ENCODE measurements at regions not wholly inside any gene's neighbourhood (a gene's known extent, or its start where the extent isn't known, plus 50 kb on each side); places are given as distances from the start of the nearest gene placed in this dataset.

DNA sequence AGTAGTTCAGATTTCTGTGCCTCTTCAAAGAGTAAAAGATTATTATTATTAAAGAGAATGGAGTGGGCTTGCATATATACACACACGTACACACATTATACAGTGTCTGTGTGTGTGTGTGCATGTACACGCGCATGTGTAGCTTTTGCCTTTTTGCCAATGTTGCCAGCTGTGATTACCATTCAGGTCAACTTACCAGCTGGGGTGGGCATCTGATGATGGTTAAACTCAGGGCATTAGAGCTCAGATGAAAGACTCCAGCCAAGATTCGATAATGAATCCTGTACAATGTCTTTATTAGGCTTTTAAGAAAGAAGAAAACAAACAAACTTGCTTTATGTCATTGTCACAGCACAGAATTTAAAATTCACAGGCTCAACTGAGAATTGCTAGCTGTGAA lies 296.5 kb upstream of the DMAC1 start:
- Histone ChIP-seq H3K79me2 (ENCODE audit: insufficient read depth, low read length) (no peaks in the 10 kb centered on the region), H3K9me3 (replicated peaks in 1 of 2; ENCODE audit: control insufficient read depth in 1 of 2, insufficient read depth in 1 of 2, low read length in 2 of 2) (no peaks in the 10 kb centered on the region), H2AFZ (ENCODE audit: insufficient read depth, low read depth, low read length, poor library complexity, severe bottlenecking) (no peak overlapping the region), H4K20me1 (ENCODE audit: insufficient read depth, low read length) (no peaks in the 10 kb centered on the region), H3K4me2 (replicated peaks; ENCODE audit: extremely low read depth, low read length, poor library complexity, severe bottlenecking) (no peak overlapping the region), H3K4me1 (ENCODE audit: control insufficient read depth in 1 of 2, insufficient read depth in 2 of 2, low read length in 2 of 2) (no peaks in the 10 kb centered on the region), H3K27ac (ENCODE audit: low read depth in 1 of 2, low read length in 2 of 2) (no peak overlapping the region), H3K4me3 (replicated peaks in 1 of 3; ENCODE audit: low read depth in 2 of 3, low read length in 3 of 3) (no peak overlapping the region), H3K36me3 (replicated peaks in 1 of 2; ENCODE audit: control insufficient read depth in 1 of 2, insufficient read depth in 2 of 2, low read length in 2 of 2) (no peaks in the 10 kb centered on the region), H3K9ac (ENCODE audit: insufficient read depth, low read length, poor library complexity, severe bottlenecking) (no peak overlapping the region), H3K27me3 (ENCODE audit: control insufficient read depth in 2 of 2, insufficient read depth in 2 of 2, low read length in 2 of 2) (no peaks in the 10 kb centered on the region)
- no peak overlapping the region for H3K27ac Mint-ChIP-seq
- H3K36me3 Mint-ChIP-seq = no peaks in the 10 kb centered on the region
- intact Hi-C loops (cut with micrococcal nuclease) = no loop called here
- H3K4me3 Mint-ChIP-seq = no peak overlapping the region
- H3K9me3 Mint-ChIP-seq = peaks cover 0 to 5% (median 2%) of the 10 kb centered on the region in 7 donors
- DNase-seq = no peak
- 100% methylated on average over 2 of the region's 4 CpGs for WGBS (ENCODE audit: insufficient coverage)
- TF ChIP-seq, protein P1, sequence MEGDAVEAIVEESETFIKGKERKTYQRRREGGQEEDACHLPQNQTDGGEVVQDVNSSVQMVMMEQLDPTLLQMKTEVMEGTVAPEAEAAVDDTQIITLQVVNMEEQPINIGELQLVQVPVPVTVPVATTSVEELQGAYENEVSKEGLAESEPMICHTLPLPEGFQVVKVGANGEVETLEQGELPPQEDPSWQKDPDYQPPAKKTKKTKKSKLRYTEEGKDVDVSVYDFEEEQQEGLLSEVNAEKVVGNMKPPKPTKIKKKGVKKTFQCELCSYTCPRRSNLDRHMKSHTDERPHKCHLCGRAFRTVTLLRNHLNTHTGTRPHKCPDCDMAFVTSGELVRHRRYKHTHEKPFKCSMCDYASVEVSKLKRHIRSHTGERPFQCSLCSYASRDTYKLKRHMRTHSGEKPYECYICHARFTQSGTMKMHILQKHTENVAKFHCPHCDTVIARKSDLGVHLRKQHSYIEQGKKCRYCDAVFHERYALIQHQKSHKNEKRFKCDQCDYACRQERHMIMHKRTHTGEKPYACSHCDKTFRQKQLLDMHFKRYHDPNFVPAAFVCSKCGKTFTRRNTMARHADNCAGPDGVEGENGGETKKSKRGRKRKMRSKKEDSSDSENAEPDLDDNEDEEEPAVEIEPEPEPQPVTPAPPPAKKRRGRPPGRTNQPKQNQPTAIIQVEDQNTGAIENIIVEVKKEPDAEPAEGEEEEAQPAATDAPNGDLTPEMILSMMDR (IDR thresholded peaks at IDR 0.05) = no peak
- no peaks in the 10 kb centered on the region for H3K4me1 Mint-ChIP-seq
- peaks cover 0 to 1% (median 0%) of the 10 kb centered on the region in 3 donors for H3K27me3 Mint-ChIP-seq (ENCODE audit: low read depth in 3 of 3)

DNA sequence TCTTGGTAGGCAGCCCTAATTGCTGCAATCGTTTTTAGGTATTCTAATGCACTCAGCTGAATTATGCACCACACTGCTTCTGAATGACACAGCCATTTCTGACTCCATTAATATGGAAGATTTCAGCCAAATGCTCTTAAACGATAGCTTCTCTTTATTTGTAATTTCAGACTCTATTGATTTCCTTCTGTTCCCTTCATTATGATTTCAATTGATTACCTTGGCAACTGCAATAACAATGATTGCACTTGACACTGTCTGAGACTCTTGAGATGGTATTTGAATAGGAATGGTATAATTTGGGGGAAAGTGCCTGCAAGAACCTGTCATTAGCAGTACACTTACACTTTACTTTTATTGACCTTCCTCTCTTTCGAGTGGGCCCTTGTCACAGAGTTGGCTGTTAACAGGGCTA lies 296.1 kb upstream of the DMAC1 start:
- Histone ChIP-seq H3K27me3 (ENCODE audit: control insufficient read depth in 2 of 2, insufficient read depth in 2 of 2, low read length in 2 of 2) (no peaks in the 10 kb centered on the region), H3K27ac (ENCODE audit: low read depth in 1 of 2, low read length in 2 of 2) (no peak overlapping the region), H2AFZ (ENCODE audit: insufficient read depth, low read depth, low read length, poor library complexity, severe bottlenecking) (no peak overlapping the region), H4K20me1 (ENCODE audit: insufficient read depth, low read length) (no peaks in the 10 kb centered on the region), H3K9me3 (replicated peaks in 1 of 2; ENCODE audit: control insufficient read depth in 1 of 2, insufficient read depth in 1 of 2, low read length in 2 of 2) (no peaks in the 10 kb centered on the region), H3K36me3 (replicated peaks in 1 of 2; ENCODE audit: control insufficient read depth in 1 of 2, insufficient read depth in 2 of 2, low read length in 2 of 2) (no peaks in the 10 kb centered on the region), H3K9ac (ENCODE audit: insufficient read depth, low read length, poor library complexity, severe bottlenecking) (no peak overlapping the region), H3K4me1 (ENCODE audit: control insufficient read depth in 1 of 2, insufficient read depth in 2 of 2, low read length in 2 of 2) (no peaks in the 10 kb centered on the region), H3K79me2 (ENCODE audit: insufficient read depth, low read length) (no peaks in the 10 kb centered on the region), H3K4me2 (replicated peaks; ENCODE audit: extremely low read depth, low read length, poor library complexity, severe bottlenecking) (no peak overlapping the region), H3K4me3 (replicated peaks in 1 of 3; ENCODE audit: low read depth in 2 of 3, low read length in 3 of 3) (no peak overlapping the region)
- H3K4me3 Mint-ChIP-seq = no peak overlapping the region
- DNase-seq = no peak
- TF ChIP-seq, protein P1 (IDR thresholded peaks at IDR 0.05) = no peak
- no peaks in the 10 kb centered on the region for H3K36me3 Mint-ChIP-seq
- H3K27me3 Mint-ChIP-seq (ENCODE audit: low read depth in 3 of 3) = peaks cover 0 to 1% (median 0%) of the 10 kb centered on the region in 3 donors
- WGBS (ENCODE audit: insufficient coverage) = no CpG with 5 or more reads among the region's 3 CpGs
- no peaks in the 10 kb centered on the region for H3K4me1 Mint-ChIP-seq
- peaks cover 0 to 5% (median 2%) of the 10 kb centered on the region in 7 donors for H3K9me3 Mint-ChIP-seq
- H3K27ac Mint-ChIP-seq = no peak overlapping the region
- intact Hi-C loops (cut with micrococcal nuclease) = no loop called here
